ENCODE measurements at regions not wholly inside any gene's neighbourhood (a gene's known extent, or its start where the extent isn't known, plus 50 kb on each side); places are given as distances from the start of the nearest gene placed in this dataset.

- Mint-ChIP-seq H3K27ac (ENCODE audit: unreplicated experiment) (no peak overlapping the region), H3K4me1 (ENCODE audit: low read depth, unreplicated experiment) (no peaks in the 10 kb centered on the region), H3K4me3 (ENCODE audit: unreplicated experiment) (no peak overlapping the region), H3K9me3 (ENCODE audit: unreplicated experiment) (peaks cover 2% of the 10 kb centered on the region), H3K36me3 (ENCODE audit: unreplicated experiment) (no peaks in the 10 kb centered on the region), H3K27me3 (ENCODE audit: unreplicated experiment) (peaks cover 1% of the 10 kb centered on the region)
- no peak for TF ChIP-seq CTCF (IDR thresholded peaks at IDR 0.05; ENCODE audit: partially characterized antibody, unreplicated experiment)
- no peak for DNase-seq
These were observed 116.0 kb upstream of the IRX2 start for GRCh38 chr5:2867373-2867933.

GRCh38 chr5:2866662-2867372, 115.3 kb upstream of the IRX2 start:
- no peak overlapping the region for H3K4me3 Mint-ChIP-seq (ENCODE audit: unreplicated experiment)
- H3K4me1 Mint-ChIP-seq (ENCODE audit: low read depth, unreplicated experiment) = no peaks in the 10 kb centered on the region
- H3K36me3 Mint-ChIP-seq (ENCODE audit: unreplicated experiment) = no peaks in the 10 kb centered on the region
- H3K27ac Mint-ChIP-seq (ENCODE audit: unreplicated experiment) = no peak overlapping the region
- peaks cover 3% of the 10 kb centered on the region for H3K27me3 Mint-ChIP-seq (ENCODE audit: unreplicated experiment)
- no peak for TF ChIP-seq CTCF (IDR thresholded peaks at IDR 0.05; ENCODE audit: partially characterized antibody, unreplicated experiment)
- no peak for DNase-seq
- peaks cover 4% of the 10 kb centered on the region for H3K9me3 Mint-ChIP-seq (ENCODE audit: unreplicated experiment)

- DNase-seq = no peak
- no peaks in the 10 kb centered on the region for H3K4me1 Mint-ChIP-seq (ENCODE audit: low read depth, unreplicated experiment)
- TF ChIP-seq CTCF (IDR thresholded peaks at IDR 0.05; ENCODE audit: partially characterized antibody, unreplicated experiment) = no peak
- H3K9me3 Mint-ChIP-seq (ENCODE audit: unreplicated experiment) = peaks cover 4% of the 10 kb centered on the region
- H3K27me3 Mint-ChIP-seq (ENCODE audit: unreplicated experiment) = peaks cover 3% of the 10 kb centered on the region
- no peaks in the 10 kb centered on the region for H3K36me3 Mint-ChIP-seq (ENCODE audit: unreplicated experiment)
- no peak overlapping the region for H3K4me3 Mint-ChIP-seq (ENCODE audit: unreplicated experiment)
- no peak overlapping the region for H3K27ac Mint-ChIP-seq (ENCODE audit: unreplicated experiment)
These were observed 114.4 kb upstream of the IRX2 start for GRCh38 chr5:2865856-2866255.

- no peak for TF ChIP-seq CTCF (IDR thresholded peaks at IDR 0.05; ENCODE audit: partially characterized antibody, unreplicated experiment)
- H3K27ac Mint-ChIP-seq (ENCODE audit: unreplicated experiment) = no peak overlapping the region
These were observed 113.1 kb upstream of the IRX2 start for GRCh38 chr5:2864515-2865105.

More at GRCh38 chr5:2864515-2865105, 113.1 kb upstream of the IRX2 start:
- no peaks in the 10 kb centered on the region for H3K4me1 Mint-ChIP-seq (ENCODE audit: low read depth, unreplicated experiment)
- H3K4me3 Mint-ChIP-seq (ENCODE audit: unreplicated experiment) = no peak overlapping the region
- H3K27me3 Mint-ChIP-seq (ENCODE audit: unreplicated experiment) = peaks cover 3% of the 10 kb centered on the region
- H3K9me3 Mint-ChIP-seq (ENCODE audit: unreplicated experiment) = peaks cover 4% of the 10 kb centered on the region
- no peaks in the 10 kb centered on the region for H3K36me3 Mint-ChIP-seq (ENCODE audit: unreplicated experiment)
- no peak for DNase-seq

Data from glutamatergic neuron (in vitro differentiated cells).